Effector memory CD8-positive, alpha-beta T cell (primary cell): ENCODE measurements at regions not wholly inside any gene's neighbourhood (a gene's known extent, or its start where the extent isn't known, plus 50 kb on each side); places are given as distances from the start of the nearest gene placed in this dataset.
"Not testable (repeated sequence)": the region's sequence is repeated elsewhere in the genome, so short reads cannot be mapped to it uniquely, and the experiment has no call there.

ENCODE experiments used
- ATAC-seq: fragments of 150-1000 bp; cut with Tn5 transposase; replicated peaks from 2 replicates; pipeline ENCODE4 v1.10.0; 2021; ENCODE audit warnings: mild to moderate bottlenecking, moderate library complexity
- DNase-seq, 3 experiments: peaks; one replicate each; pipeline ENCODE4 v3.0.0; 2021
- H3K27ac Mint-ChIP-seq, 2 donors: one replicate each; pipeline ENCODE4 v1.8.0; 2022; ENCODE audit warnings: mild to moderate bottlenecking in 2 of 2, mixed read lengths in 2 of 2, moderate library complexity in 2 of 2
- H3K27me3 Mint-ChIP-seq, 2 donors: one replicate each; pipeline ENCODE4 v1.8.0; 2022; ENCODE audit warnings: mixed read lengths in 2 of 2
- H3K36me3 Mint-ChIP-seq: one replicate; pipeline ENCODE4 v1.8.0; 2022; ENCODE audit warnings: mild to moderate bottlenecking, moderate library complexity, mixed read lengths; ENCODE audit not compliant: insufficient read depth
- H3K4me1 Mint-ChIP-seq, 2 donors: one replicate each; pipeline ENCODE4 v1.8.0; 2022; ENCODE audit warnings: low read depth in 2 of 2, mixed read lengths in 2 of 2
- H3K4me3 Mint-ChIP-seq, 2 donors: one replicate each; pipeline ENCODE4 v1.8.0; 2022; ENCODE audit warnings: mild to moderate bottlenecking in 2 of 2, mixed read lengths in 2 of 2, moderate library complexity in 2 of 2
- H3K9me3 Mint-ChIP-seq, 2 donors: one replicate each; pipeline ENCODE4 v1.8.0; 2022; ENCODE audit warnings: mixed read lengths in 2 of 2

DNA sequence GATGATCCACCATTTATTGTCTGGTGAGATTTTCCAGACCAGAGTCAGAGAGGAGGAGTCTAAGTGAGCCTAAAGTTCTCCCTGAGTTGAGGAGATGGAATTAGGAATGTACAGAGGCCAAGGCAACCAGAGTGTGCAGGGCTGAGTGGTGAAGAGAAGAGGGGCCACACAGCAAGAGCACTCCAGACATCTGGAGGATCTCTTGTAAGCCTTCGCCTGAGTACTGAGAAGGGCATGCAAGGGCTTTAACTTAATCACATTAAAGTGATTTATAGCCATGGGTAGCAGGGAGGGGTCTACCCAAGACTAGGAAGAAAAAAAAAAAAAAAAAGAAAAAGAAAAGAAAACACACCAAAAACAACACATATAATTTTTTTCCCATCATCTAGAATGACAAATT is 1190.4 kb downstream of the GATA3 start:
- Mint-ChIP-seq H3K36me3 (no peaks in the 10 kb centered on the region), H3K4me3 (no peak overlapping the region), H3K27ac (no peak overlapping the region), H3K27me3 (peaks cover 27 to 42% of the 10 kb centered on the region in 2 donors), H3K4me1 (no peaks in the 10 kb centered on the region), H3K9me3 (no peaks in the 10 kb centered on the region)
- no peak for DNase-seq
- ATAC-seq = no peak

- DNase-seq (no peak), ATAC-seq (no peak)
- H3K36me3 Mint-ChIP-seq = no peaks in the 10 kb centered on the region
- peaks cover 17 to 30% of the 10 kb centered on the region in 2 donors for H3K27me3 Mint-ChIP-seq
- H3K4me1 Mint-ChIP-seq = no peaks in the 10 kb centered on the region
- H3K27ac Mint-ChIP-seq = no peak overlapping the region
- H3K9me3 Mint-ChIP-seq = no peaks in the 10 kb centered on the region
- H3K4me3 Mint-ChIP-seq = no peak overlapping the region
Observed at GRCh38 chr10:9253121-9253520, 1198.6 kb downstream of the GATA3 start.

GRCh38 chr10:9254353-9254752 is 1199.9 kb downstream of the GATA3 start:
- ATAC-seq = no peak
- no peak overlapping the region for H3K27ac Mint-ChIP-seq
- H3K27me3 Mint-ChIP-seq = peaks cover 17 to 26% of the 10 kb centered on the region in 2 donors
- H3K9me3 Mint-ChIP-seq = no peaks in the 10 kb centered on the region
- no peaks in the 10 kb centered on the region for H3K36me3 Mint-ChIP-seq
- DNase-seq = no peak
- H3K4me3 Mint-ChIP-seq = no peak overlapping the region
- H3K4me1 Mint-ChIP-seq = no peaks in the 10 kb centered on the region

GRCh38 chr10:9260690-9261089 is 1206.2 kb downstream of the GATA3 start:
- Mint-ChIP-seq H3K4me3 (no peak overlapping the region), H3K4me1 (no peaks in the 10 kb centered on the region), H3K27ac (no peak overlapping the region)

GRCh38 chr10:9262770-9263169 is 1208.3 kb downstream of the GATA3 start:
- no peaks in the 10 kb centered on the region for H3K9me3 Mint-ChIP-seq
- H3K4me1 Mint-ChIP-seq = no peaks in the 10 kb centered on the region
- no peaks in the 10 kb centered on the region for H3K36me3 Mint-ChIP-seq
- peaks cover 22 to 25% of the 10 kb centered on the region in 2 donors for H3K27me3 Mint-ChIP-seq
- no peak overlapping the region for H3K4me3 Mint-ChIP-seq
- DNase-seq (no peak), ATAC-seq (no peak)
- no peak overlapping the region for H3K27ac Mint-ChIP-seq

More at GRCh38 chr10:9260690-9261089, 1206.2 kb downstream of the GATA3 start:
- DNase-seq (no peak), ATAC-seq (no peak)
- Mint-ChIP-seq H3K36me3 (no peaks in the 10 kb centered on the region), H3K27me3 (peaks cover 28 to 38% of the 10 kb centered on the region in 2 donors), H3K9me3 (no peaks in the 10 kb centered on the region)

- DNase-seq (no peak), ATAC-seq (no peak)
- H3K27me3 Mint-ChIP-seq = peaks cover 30 to 46% of the 10 kb centered on the region in 2 donors
- no peaks in the 10 kb centered on the region for H3K4me1 Mint-ChIP-seq
- H3K27ac Mint-ChIP-seq = no peak overlapping the region
- no peak overlapping the region for H3K4me3 Mint-ChIP-seq
- no peaks in the 10 kb centered on the region for H3K9me3 Mint-ChIP-seq
- peaks cover 2% of the 10 kb centered on the region for H3K36me3 Mint-ChIP-seq
Observed at GRCh38 chr10:9268176-9268575, 1213.7 kb downstream of the GATA3 start.

GRCh38 chr10:9273126-9273833 is 1218.8 kb downstream of the GATA3 start:
- peaks cover 38 to 47% of the 10 kb centered on the region in 2 donors for H3K27me3 Mint-ChIP-seq
- H3K4me3 Mint-ChIP-seq, DNase-seq, H3K36me3 Mint-ChIP-seq, H3K4me1 Mint-ChIP-seq, H3K9me3 Mint-ChIP-seq, H3K27ac Mint-ChIP-seq, ATAC-seq: not testable (repeated sequence)

DNA sequence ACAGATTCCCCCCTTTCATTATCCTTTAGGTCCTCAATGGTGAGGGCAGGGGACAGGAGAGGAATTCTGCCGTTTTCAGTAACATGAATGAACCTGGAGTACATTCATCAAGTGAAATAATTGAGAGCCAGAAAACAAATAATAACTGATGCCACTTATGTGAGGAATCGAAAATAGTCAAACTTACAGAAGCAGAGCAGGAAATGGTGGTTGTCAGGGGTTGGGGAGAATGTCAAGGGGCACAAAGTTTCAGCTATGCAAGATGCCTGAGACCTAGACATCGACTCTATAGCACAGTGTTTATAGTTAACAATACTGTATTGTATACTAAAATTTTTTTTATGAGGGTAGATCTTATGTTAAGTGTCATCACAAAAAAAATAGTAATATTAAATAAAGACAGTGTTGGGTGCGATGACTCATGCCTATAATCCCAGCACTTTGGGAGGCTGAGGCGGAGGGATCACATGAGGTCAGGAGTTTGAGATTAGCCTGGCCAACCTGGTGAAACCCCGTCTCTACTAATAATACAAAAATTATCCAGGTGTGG is 1219.8 kb downstream of the GATA3 start:
- Mint-ChIP-seq H3K36me3 (peaks cover 5% of the 10 kb centered on the region), H3K27me3 (peaks cover 31 to 42% of the 10 kb centered on the region in 2 donors), H3K27ac (no peak overlapping the region), H3K9me3 (no peaks in the 10 kb centered on the region), H3K4me3 (no peak overlapping the region), H3K4me1 (no peaks in the 10 kb centered on the region)
- no peak for ATAC-seq
- DNase-seq = no peak

- Mint-ChIP-seq H3K4me1 (no peaks in the 10 kb centered on the region), H3K4me3 (no peak overlapping the region)
- no peak for ATAC-seq
Observed at GRCh38 chr10:9275861-9276260, 1221.4 kb downstream of the GATA3 start.

GRCh38 chr10:9285690-9286089 is 1231.2 kb downstream of the GATA3 start:
- H3K27ac Mint-ChIP-seq = no peak overlapping the region
- H3K4me3 Mint-ChIP-seq = no peak overlapping the region
- peaks cover 21 to 35% of the 10 kb centered on the region in 2 donors for H3K27me3 Mint-ChIP-seq

More at GRCh38 chr10:9275861-9276260, 1221.4 kb downstream of the GATA3 start:
- Mint-ChIP-seq H3K27ac (no peak overlapping the region), H3K27me3 (peaks cover 24 to 33% of the 10 kb centered on the region in 2 donors), H3K36me3 (peaks cover 5% of the 10 kb centered on the region), H3K9me3 (no peaks in the 10 kb centered on the region)
- no peak for DNase-seq

DNA sequence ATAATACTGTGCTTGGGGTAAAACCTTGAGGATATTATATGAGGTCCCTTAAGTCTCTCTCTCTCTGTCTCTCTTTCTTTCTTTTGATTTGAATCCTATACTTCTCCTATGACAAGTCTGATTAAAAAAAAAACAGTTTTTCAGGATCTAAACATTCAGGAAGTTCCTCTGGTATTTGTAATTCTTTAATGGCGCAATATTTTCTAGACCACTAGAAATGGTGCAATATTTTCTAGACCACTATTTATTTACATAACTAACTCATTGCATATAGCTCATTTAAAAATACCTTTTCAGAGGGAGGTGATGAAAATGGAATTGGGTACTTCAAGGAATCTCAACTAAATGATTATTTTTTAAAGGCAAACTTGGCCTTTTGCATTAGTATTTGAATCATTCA is 1235.3 kb downstream of the GATA3 start:
- H3K4me3 Mint-ChIP-seq = no peak overlapping the region
- ATAC-seq (no peak), DNase-seq (no peak)
- no peaks in the 10 kb centered on the region for H3K36me3 Mint-ChIP-seq
- H3K9me3 Mint-ChIP-seq = no peaks in the 10 kb centered on the region
- H3K27me3 Mint-ChIP-seq = peaks cover 15 to 21% of the 10 kb centered on the region in 2 donors
- H3K27ac Mint-ChIP-seq = no peak overlapping the region
- H3K4me1 Mint-ChIP-seq = no peaks in the 10 kb centered on the region

More at GRCh38 chr10:9285690-9286089, 1231.2 kb downstream of the GATA3 start:
- Mint-ChIP-seq H3K36me3 (no peaks in the 10 kb centered on the region), H3K9me3 (no peaks in the 10 kb centered on the region), H3K4me1 (no peaks in the 10 kb centered on the region)
- no peak for DNase-seq
- no peak for ATAC-seq

DNA sequence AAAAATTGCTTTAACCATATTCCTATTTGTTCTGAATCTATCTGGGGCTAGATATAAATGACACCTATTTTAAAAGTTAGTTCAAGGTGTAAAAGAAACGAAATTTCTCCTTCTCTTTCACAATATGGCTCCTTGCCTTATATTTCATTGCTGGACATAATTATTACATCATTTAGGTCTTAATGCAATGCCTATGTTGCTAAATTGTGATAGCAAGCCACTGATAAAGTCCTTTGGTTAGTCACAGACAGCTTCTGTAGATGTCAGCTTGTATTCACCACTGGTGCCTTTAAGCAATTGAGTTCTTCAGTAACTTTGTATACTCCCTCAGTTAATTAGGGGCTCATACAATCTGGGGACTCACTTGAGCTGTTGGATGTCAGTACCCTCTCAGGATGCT is 1236.6 kb downstream of the GATA3 start:
- no peaks in the 10 kb centered on the region for H3K36me3 Mint-ChIP-seq
- H3K9me3 Mint-ChIP-seq = no peaks in the 10 kb centered on the region
- ATAC-seq (no peak), DNase-seq (no peak)
- no peaks in the 10 kb centered on the region for H3K4me1 Mint-ChIP-seq
- peaks cover 13 to 15% of the 10 kb centered on the region in 2 donors for H3K27me3 Mint-ChIP-seq
- no peak overlapping the region for H3K27ac Mint-ChIP-seq
- no peak overlapping the region for H3K4me3 Mint-ChIP-seq

GRCh38 chr10:9294132-9294663 is 1239.7 kb downstream of the GATA3 start:
- ATAC-seq = no peak
- no peak overlapping the region for H3K4me3 Mint-ChIP-seq

DNA sequence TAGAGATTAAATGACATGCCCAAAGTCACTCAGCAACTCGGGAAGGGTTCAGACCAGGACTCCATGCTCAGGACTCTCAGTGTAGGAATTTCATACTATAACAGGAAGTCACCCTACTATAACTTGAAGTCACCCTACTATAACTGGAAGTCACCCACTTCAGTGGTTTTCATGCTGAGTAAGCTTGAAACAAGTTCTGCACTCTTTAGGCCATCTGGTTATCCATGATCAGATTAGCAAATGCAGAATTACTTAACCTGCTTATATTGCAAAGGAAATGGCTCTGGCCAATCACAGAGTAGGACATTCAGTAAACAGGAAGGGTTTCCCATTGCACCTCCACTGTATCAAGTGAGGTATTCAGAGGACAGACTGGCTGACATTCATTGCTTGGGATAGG is 1240.4 kb downstream of the GATA3 start:
- Mint-ChIP-seq H3K27me3 (peaks cover 5 to 16% of the 10 kb centered on the region in 2 donors), H3K27ac (no peak overlapping the region), H3K9me3 (no peaks in the 10 kb centered on the region), H3K4me3 (no peak overlapping the region), H3K4me1 (no peaks in the 10 kb centered on the region), H3K36me3 (no peaks in the 10 kb centered on the region)
- DNase-seq (no peak), ATAC-seq (no peak)

More at GRCh38 chr10:9294132-9294663, 1239.7 kb downstream of the GATA3 start:
- Mint-ChIP-seq H3K36me3 (no peaks in the 10 kb centered on the region), H3K4me1 (no peaks in the 10 kb centered on the region), H3K27me3 (peaks cover 5 to 12% of the 10 kb centered on the region in 2 donors), H3K9me3 (no peaks in the 10 kb centered on the region), H3K27ac (no peak overlapping the region)
- DNase-seq = no peak
